DMS53 treated with DMSO at 0.1 percent for 48 hours (cell line): ENCODE measurements at regions not wholly inside any gene's neighbourhood (a gene's known extent, or its start where the extent isn't known, plus 50 kb on each side); places are given as distances from the start of the nearest gene placed in this dataset.
"Not testable (repeated sequence)": the region's sequence is repeated elsewhere in the genome, so short reads cannot be mapped to it uniquely, and the experiment has no call there.

Source experiments
- DNase-seq: peaks from one replicate; lab custom pipeline; 2025; ENCODE audit not compliant: unreplicated experiment; lab: John Stamatoyannopoulos, UW

DNA sequence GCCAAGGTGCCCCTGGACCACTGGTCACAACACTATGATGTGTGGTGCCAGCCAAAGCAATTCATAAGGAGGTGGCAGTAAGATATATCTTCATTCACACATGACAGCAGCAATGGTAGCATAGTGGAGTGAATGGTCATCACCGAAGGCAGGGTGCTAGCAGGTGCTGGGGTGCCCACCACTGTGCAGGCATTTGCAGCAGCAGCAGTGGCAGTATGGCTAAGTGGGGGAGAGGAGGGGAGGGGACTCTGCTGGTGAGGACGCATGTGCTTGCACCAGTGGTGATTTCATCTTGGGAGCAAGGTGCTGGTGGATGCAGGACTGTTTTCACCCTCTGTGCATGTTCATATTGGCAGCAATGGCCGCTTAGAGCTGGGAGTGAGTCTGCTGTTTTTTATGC lies 419.1 kb upstream of the KLHL4 start:
- DNase-seq = no peak

DNA sequence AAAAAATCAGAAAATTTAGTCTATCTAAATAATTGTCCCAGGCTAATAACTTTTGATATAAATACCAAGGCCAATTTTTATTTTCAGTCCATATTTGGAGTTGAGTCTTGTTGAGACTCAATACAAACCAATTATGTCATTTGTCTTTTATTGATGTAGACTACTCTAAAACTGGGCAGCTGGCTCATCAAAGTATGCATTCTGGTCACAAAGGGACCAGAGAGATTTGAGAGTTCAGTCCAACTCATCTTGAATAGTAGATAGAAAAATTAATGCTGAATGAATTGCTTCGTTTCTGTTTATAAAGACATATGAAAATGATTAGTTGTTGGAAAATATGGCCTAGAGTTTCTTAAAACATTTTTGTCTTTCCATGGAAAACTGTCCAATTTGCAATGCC lies 412.5 kb upstream of the KLHL4 start:
- DNase-seq = no peak

DNA sequence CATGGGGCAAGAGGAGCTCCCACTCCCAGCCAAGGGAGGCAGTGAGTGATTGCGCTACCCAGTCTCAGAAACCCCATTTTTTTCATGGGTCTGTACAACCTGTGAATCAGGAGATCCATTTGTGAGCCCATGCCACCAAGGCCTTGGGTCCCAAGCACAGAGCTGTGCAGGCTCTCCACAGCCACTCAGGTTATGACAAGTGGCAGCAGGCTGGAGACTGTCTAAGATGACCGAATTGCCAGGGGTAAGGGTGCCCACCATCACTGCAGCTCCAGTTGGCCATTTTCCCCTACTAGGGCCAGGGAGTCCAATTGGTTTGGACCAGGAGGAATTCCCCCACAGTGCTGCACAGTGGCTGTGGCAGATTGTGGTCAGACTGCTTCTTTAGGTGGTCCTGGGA lies 407.5 kb upstream of the KLHL4 start:
- DNase-seq = no peak

DNA sequence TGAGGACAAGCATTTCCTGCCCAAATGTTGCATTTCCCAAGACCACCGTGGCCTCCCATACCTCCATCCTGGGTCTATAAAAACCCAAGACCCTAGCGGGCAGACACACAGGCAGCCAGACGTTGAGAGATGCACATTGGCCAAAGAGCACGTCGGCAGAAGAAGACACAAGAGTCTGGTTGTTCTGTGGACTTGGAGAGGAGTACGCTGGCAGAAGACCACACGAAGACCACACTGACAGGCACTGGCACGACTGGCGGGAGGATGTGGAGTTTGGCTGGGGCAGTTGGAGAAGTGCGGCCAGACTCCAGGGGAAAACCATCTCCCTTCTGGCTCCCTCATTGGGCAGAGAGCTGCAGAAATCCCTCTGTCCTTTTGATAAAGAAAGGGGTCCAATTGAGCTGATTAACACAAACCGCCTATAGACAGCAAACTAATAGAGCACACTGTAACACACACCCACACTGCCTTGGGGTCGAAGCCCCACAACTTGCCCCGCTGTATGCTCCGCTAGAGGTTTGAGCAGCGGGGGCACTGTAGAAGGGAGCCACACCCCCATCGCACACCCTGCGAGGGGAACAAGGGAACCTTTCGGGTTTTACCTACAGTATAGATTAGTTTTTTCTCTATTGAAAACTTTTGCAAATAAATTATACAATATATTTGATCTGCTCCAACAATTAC lies 376.7 kb upstream of the KLHL4 start:
- DNase-seq = no peak

DNA sequence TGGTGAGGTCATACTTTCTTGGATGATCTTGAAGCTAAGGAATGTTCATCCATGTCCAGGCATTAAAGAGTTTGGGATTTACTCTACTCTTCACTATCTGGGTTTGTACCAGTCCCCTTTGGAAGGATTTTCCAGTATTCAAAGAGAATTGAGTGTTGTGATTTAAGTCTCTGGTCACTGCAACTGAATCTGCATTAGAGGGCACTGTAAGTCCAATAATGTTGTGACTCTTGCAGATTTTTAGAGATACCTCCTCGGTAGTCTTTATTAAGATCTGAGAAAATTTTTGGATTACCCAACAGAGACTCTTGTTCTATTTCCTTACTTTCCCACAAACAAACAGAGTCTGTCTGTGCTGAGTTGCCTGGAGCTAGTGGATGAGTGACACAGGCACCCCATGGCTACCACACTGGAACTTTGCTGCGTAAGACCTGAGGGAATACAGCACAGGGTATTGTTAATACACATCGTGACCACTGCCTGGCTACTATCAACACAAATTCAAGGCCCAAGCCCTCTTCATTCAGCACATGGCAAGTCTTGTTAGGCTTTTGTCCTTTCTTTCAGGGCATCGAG lies 357.1 kb upstream of the KLHL4 start:
- DNase-seq = no peak

DNA sequence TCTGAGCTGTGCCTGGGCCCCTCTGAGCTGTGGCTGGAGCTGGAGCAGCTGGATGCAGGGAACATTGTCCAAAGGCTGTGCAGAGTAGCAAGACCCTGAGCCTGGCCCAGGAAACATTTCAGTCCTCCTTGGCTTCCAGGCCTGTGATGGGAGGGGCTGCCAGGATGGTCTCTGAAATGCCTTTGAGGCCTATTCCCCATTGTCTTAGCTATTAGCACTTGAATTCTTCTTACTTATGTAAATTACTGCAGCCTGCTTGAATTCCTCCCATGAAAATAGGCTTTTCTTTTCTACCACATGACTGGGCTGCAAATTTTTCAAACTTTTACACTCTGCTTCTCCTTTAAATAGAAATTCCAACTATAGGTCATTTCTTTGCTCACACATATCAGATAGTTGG lies 349.8 kb upstream of the KLHL4 start:
- DNase-seq = no peak

DNA sequence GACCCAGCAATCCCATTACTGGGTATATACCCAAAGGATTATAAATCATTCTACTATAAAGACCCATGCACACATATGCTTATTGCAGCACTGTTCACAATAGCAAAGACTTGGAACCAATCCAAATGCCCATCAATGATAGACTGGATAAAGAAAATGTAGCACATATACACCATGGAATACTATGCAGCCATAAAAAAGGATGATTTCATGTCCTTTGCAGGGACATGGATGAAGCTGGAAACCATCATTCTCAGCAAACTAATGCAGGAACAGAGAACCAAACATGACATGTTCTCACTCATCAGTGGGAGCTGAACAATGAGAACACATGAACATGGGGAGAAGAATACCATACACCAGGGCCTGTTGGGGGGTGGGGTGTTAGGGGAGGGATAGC lies 339.6 kb upstream of the KLHL4 start:
- not testable (repeated sequence) for DNase-seq
